GM12878 (cell line): ENCODE measurements at regions not wholly inside any gene's neighbourhood (a gene's known extent, or its start where the extent isn't known, plus 50 kb on each side); places are given as distances from the start of the nearest gene placed in this dataset.

ENCODE experiments used
- CEBPB ChIP-seq, 2 experiments: fragments of 150-350 bp in 1 of 2; IDR thresholded peaks; 2 replicates each; pipeline ENCODE4 v1.6.1; 2012 to 2014; ENCODE audit warnings: low read depth in 2 of 2, low read length in 2 of 2, borderline replicate concordance in 1 of 2, inconsistent platforms in 1 of 2
- E4F1 ChIP-seq: fragments of 450-650 bp; IDR thresholded peaks from 2 replicates; pipeline ENCODE4 v1.6.1; 2018; ENCODE audit warnings: borderline replicate concordance, mild to moderate bottlenecking; ENCODE audit not compliant: partially characterized antibody
- ELK1 ChIP-seq: IDR thresholded peaks from 2 replicates; pipeline ENCODE4 v1.6.1; 2012; ENCODE audit warnings: low read depth, low read length, improper control_type of control experiment
- FOXK2 ChIP-seq: fragments of 450-650 bp; IDR thresholded peaks from 2 replicates; pipeline ENCODE4 v1.6.1; 2017; ENCODE audit warnings: mild to moderate bottlenecking, moderate library complexity
- GABPA ChIP-seq: IDR thresholded peaks from 2 replicates; pipeline ENCODE4 v1.6.1; 2014; ENCODE audit warnings: antibody characterized with exemption, low read depth, mild to moderate bottlenecking, inconsistent platforms
- HDAC6 ChIP-seq: fragments of 200-600 bp; sonication (generic); IDR thresholded peaks from one replicate; pipeline ENCODE4 v1.8.0; 2017; ENCODE audit warnings: antibody characterized with exemption; ENCODE audit not compliant: unreplicated experiment
- IKZF1 ChIP-seq: fragments of 450-650 bp; conservative IDR thresholded peaks from 2 replicates; pipeline ENCODE4 v1.6.1; 2017; ENCODE audit warnings: antibody characterized with exemption, mild to moderate bottlenecking
- KDM1A ChIP-seq: fragments of 200-600 bp; sonication (generic); IDR thresholded peaks from 2 replicates; pipeline ENCODE4 v1.6.1; 2016; ENCODE audit warnings: borderline replicate concordance
- NBN ChIP-seq: fragments of 450-650 bp; IDR thresholded peaks from 2 replicates; pipeline ENCODE4 v1.6.1; 2016
- PAX5 ChIP-seq: IDR thresholded peaks from 2 replicates; pipeline ENCODE4 v1.6.1; 2011; ENCODE audit warnings: low read depth, low read length, borderline replicate concordance
- RAD51 ChIP-seq: fragments of 450-650 bp; IDR thresholded peaks from 2 replicates; pipeline ENCODE4 v1.6.1; 2016; ENCODE audit warnings: moderate library complexity, mild to moderate bottlenecking, inconsistent platforms
- RFX5 ChIP-seq: IDR thresholded peaks from 2 replicates; pipeline ENCODE4 v1.6.1; 2011; ENCODE audit warnings: low read depth, low read length, improper control_type of control experiment
- SIX5 ChIP-seq: IDR thresholded peaks from 2 replicates; pipeline ENCODE4 v1.6.1; 2011; ENCODE audit warnings: mild to moderate bottlenecking, low read depth, low read length, moderate library complexity; ENCODE audit not compliant: severe bottlenecking
- SPI1 ChIP-seq: IDR thresholded peaks from 2 replicates; pipeline ENCODE4 v1.6.1; 2011; ENCODE audit warnings: low read depth, mild to moderate bottlenecking, low read length, moderate library complexity, borderline replicate concordance; ENCODE audit not compliant: insufficient read depth
- ZBED1 ChIP-seq: IDR thresholded peaks from 2 replicates; pipeline ENCODE4 v1.6.1; 2016; ENCODE audit warnings: borderline replicate concordance
- ZBTB11 ChIP-seq: fragments of 450-650 bp; formaldehyde crosslinking; IDR thresholded peaks from 2 replicates; pipeline ENCODE4 v1.5.0; 2022; ENCODE audit warnings: mild to moderate bottlenecking, missing genetic modification characterization
- ZNF24 ChIP-seq: fragments of 450-650 bp; IDR thresholded peaks from 2 replicates; pipeline ENCODE4 v1.6.1; 2017; ENCODE audit warnings: antibody characterized with exemption, mild to moderate bottlenecking
- ZNF687 ChIP-seq: fragments of 450-650 bp; IDR thresholded peaks from 2 replicates; pipeline ENCODE4 v1.6.1; 2017; ENCODE audit warnings: mild to moderate bottlenecking, moderate library complexity
- TF ChIP-seq, protein P1 (sequence below): IDR thresholded peaks from 2 replicates; pipeline ENCODE4 v1.6.1; 2011; ENCODE audit warnings: low read depth, low read length, improper control_type of control experiment, borderline replicate concordance

DNA sequence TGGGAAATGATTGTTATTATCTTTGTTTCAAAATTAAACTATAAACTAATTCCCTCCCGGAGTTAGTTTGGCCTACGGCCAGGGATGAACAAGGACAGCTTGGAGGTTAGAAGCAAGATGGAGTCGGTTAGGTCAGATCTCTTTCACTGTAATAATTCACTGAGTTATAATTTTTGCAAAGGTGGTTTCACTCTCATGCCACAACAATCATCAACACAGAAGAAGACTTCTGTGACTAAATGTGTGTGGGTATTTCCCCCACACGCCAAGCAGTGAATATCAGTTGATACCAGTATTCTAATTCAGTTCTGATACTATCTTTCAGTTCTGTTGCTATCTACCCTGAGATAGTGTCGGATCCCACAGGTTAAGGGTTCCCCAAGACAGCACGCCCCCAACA lies 215.1 kb downstream of the S1PR1 start (continued):
- TF ChIP-seq E4F1 = no peak
- TF ChIP-seq GABPA = no peak
- TF ChIP-seq RAD51 = no peak
- no peak for TF ChIP-seq ELK1
- no peak for TF ChIP-seq SIX5
- TF ChIP-seq, protein P1, sequence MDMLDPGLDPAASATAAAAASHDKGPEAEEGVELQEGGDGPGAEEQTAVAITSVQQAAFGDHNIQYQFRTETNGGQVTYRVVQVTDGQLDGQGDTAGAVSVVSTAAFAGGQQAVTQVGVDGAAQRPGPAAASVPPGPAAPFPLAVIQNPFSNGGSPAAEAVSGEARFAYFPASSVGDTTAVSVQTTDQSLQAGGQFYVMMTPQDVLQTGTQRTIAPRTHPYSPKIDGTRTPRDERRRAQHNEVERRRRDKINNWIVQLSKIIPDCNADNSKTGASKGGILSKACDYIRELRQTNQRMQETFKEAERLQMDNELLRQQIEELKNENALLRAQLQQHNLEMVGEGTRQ = no peak
- no peak for TF ChIP-seq ZNF24
- TF ChIP-seq PAX5 = no peak
- no peak for TF ChIP-seq HDAC6
- no peak for TF ChIP-seq RFX5
- TF ChIP-seq NBN = no peak
- TF ChIP-seq CEBPB (IDR thresholded peaks at IDR 0.05; ENCODE audit: borderline replicate concordance in 1 of 2, low read depth in 2 of 2, low read length in 2 of 2) = no peak
- no peak for TF ChIP-seq SPI1
- TF ChIP-seq ZNF687 = peak; percentile 98
- no peak for TF ChIP-seq ZBTB11 (CRISPR knock-in tag)
- no peak for TF ChIP-seq KDM1A
- TF ChIP-seq FOXK2 = no peak
- TF ChIP-seq ZBED1 = peak; percentile 50; the same call in 1 of the 2 replicates
- no peak for TF ChIP-seq IKZF1
